H9 (cell line): ENCODE measurements at regions not wholly inside any gene's neighbourhood (a gene's known extent, or its start where the extent isn't known, plus 50 kb on each side); places are given as distances from the start of the nearest gene placed in this dataset.

ENCODE experiments used
- DNase-seq: peaks from one replicate; pipeline ENCODE4 v3.0.0-alpha.2; 2017
- H2AFZ ChIP-seq: one replicate; pipeline ENCODE4 v1.6.1; 2013; ENCODE audit warnings: mild to moderate bottlenecking, low read length, control low read depth, moderate library complexity
- H2AK5ac ChIP-seq: 2 replicates; pipeline ENCODE4 v1.6.1; 2013; ENCODE audit warnings: low read length, control low read depth, mixed read lengths; ENCODE audit not compliant: insufficient read length
- H2BK120ac ChIP-seq: one replicate; pipeline ENCODE4 v1.6.1; 2013; ENCODE audit warnings: low read depth, mild to moderate bottlenecking, low read length, control low read depth, inconsistent platforms; ENCODE audit not compliant: poor library complexity, severe bottlenecking
- H2BK12ac ChIP-seq: 2 replicates; pipeline ENCODE4 v1.6.1; 2013; ENCODE audit warnings: low read length, control low read depth, mixed read lengths, low read depth; ENCODE audit not compliant: insufficient read length
- H2BK15ac ChIP-seq: 2 replicates; pipeline ENCODE4 v1.6.1; 2013; ENCODE audit warnings: low read depth, low read length, control low read depth
- H2BK20ac ChIP-seq: one replicate; pipeline ENCODE4 v1.6.1; 2013; ENCODE audit warnings: low read depth, mild to moderate bottlenecking, low read length, control low read depth, inconsistent platforms; ENCODE audit not compliant: poor library complexity, severe bottlenecking
- H2BK5ac ChIP-seq: 2 replicates; pipeline ENCODE4 v1.6.1; 2013; ENCODE audit warnings: low read length, control low read depth, mixed read lengths; ENCODE audit not compliant: insufficient read length
- H3K14ac ChIP-seq: 2 replicates; pipeline ENCODE4 v1.6.1; 2013; ENCODE audit warnings: low read length, control low read depth; ENCODE audit not compliant: insufficient read depth
- H3K18ac ChIP-seq: 2 replicates; pipeline ENCODE4 v1.6.1; 2013; ENCODE audit warnings: low read depth, mild to moderate bottlenecking, mixed read lengths, low read length, control low read depth; ENCODE audit not compliant: insufficient read length
- H3K23ac ChIP-seq: 2 replicates; pipeline ENCODE4 v1.6.1; 2013; ENCODE audit warnings: low read length, control low read depth, mixed read lengths, low read depth; ENCODE audit not compliant: insufficient read length
- H3K23me2 ChIP-seq: 2 replicates; pipeline ENCODE4 v1.6.1; 2013; ENCODE audit warnings: low read depth, mild to moderate bottlenecking, mixed read lengths, low read length, control low read depth; ENCODE audit not compliant: insufficient read length, poor library complexity, severe bottlenecking
- H3K27ac ChIP-seq: 2 replicates; pipeline ENCODE4 v1.5.1; 2013; ENCODE audit warnings: low read length, control low read depth, mixed read lengths, low read depth; ENCODE audit not compliant: insufficient read length
- H3K27me3 ChIP-seq: 2 replicates; pipeline ENCODE4 v1.6.1; 2013; ENCODE audit warnings: low read length, control low read depth, inconsistent platforms; ENCODE audit not compliant: insufficient read depth
- H3K4ac ChIP-seq: 2 replicates; pipeline ENCODE4 v1.6.1; 2013; ENCODE audit warnings: low read depth, mild to moderate bottlenecking, control low read depth, inconsistent platforms, low read length, moderate library complexity
- H3K4me1 ChIP-seq: 2 replicates; pipeline ENCODE4 v1.6.1; 2013; ENCODE audit warnings: low read length, control low read depth, inconsistent platforms; ENCODE audit not compliant: insufficient read depth
- H3K4me2 ChIP-seq: 2 replicates; pipeline ENCODE4 v1.6.1; 2013; ENCODE audit warnings: low read length, control low read depth, mixed read lengths; ENCODE audit not compliant: insufficient read length, insufficient read depth
- H3K56ac ChIP-seq: 2 replicates; pipeline ENCODE4 v1.6.1; 2013; ENCODE audit warnings: low read depth, mild to moderate bottlenecking, mixed read lengths, low read length, control low read depth; ENCODE audit not compliant: insufficient read length
- H3K79me1 ChIP-seq: 2 replicates; pipeline ENCODE4 v1.6.1; 2013; ENCODE audit warnings: low read depth, mild to moderate bottlenecking, moderate library complexity, low read length, control low read depth, inconsistent platforms; ENCODE audit not compliant: insufficient read depth, poor library complexity, severe bottlenecking
- H3K79me2 ChIP-seq: 2 replicates; pipeline ENCODE4 v1.6.1; 2013; ENCODE audit warnings: low read length, control low read depth, inconsistent platforms; ENCODE audit not compliant: insufficient read depth
- H3K9ac ChIP-seq: 2 replicates; pipeline ENCODE4 v1.6.1; 2013; ENCODE audit warnings: low read length, control low read depth, mixed read lengths; ENCODE audit not compliant: insufficient read length; ENCODE audit errors: extremely low read depth
- H3K9me3 ChIP-seq: one replicate; pipeline ENCODE4 v1.6.1; 2013; ENCODE audit warnings: low read depth, low read length, inconsistent platforms; ENCODE audit not compliant: control insufficient read depth
- H3T11ph ChIP-seq: one replicate; pipeline ENCODE4 v1.6.1; 2013; ENCODE audit warnings: mild to moderate bottlenecking, low read length, control low read depth, inconsistent platforms
- H4K20me1 ChIP-seq: one replicate; pipeline ENCODE4 v1.6.1; 2013; ENCODE audit not compliant: control insufficient read depth, insufficient read length, insufficient read depth
- H4K5ac ChIP-seq: 2 replicates; pipeline ENCODE4 v1.6.1; 2013; ENCODE audit warnings: low read depth, mild to moderate bottlenecking, mixed read lengths, low read length, control low read depth; ENCODE audit not compliant: insufficient read length
- H4K8ac ChIP-seq: replicated peaks from 2 replicates; pipeline ENCODE4 v1.6.1; 2013; ENCODE audit warnings: low read length, control low read depth, mixed read lengths, low read depth; ENCODE audit not compliant: insufficient read length
- H4K91ac ChIP-seq: 2 replicates; pipeline ENCODE4 v1.6.1; 2013; ENCODE audit warnings: low read depth, mild to moderate bottlenecking, moderate library complexity, mixed read lengths, low read length, control low read depth; ENCODE audit not compliant: insufficient read length
- H3K27ac Mint-ChIP-seq, 3 experiments: 2 replicates in 2 of 3; 3 replicates in 1 of 3; pipeline ENCODE4 v1.8.0; 2020 to 2021; ENCODE audit warnings: mixed read lengths in 3 of 3, mild to moderate bottlenecking in 1 of 3, moderate library complexity in 1 of 3
- H3K27me3 Mint-ChIP-seq: 2 replicates; pipeline ENCODE4 v1.8.0; 2021; ENCODE audit warnings: low read depth, mild to moderate bottlenecking, moderate library complexity, mixed read lengths
- H3K36me3 Mint-ChIP-seq, 3 experiments: 2 replicates in 2 of 3; 3 replicates in 1 of 3; pipeline ENCODE4 v1.8.0; 2020 to 2021; ENCODE audit warnings: low read depth in 3 of 3, mixed read lengths in 3 of 3; ENCODE audit not compliant: insufficient read depth in 1 of 3
- H3K4me1 Mint-ChIP-seq, 2 experiments: 2 replicates each; pipeline ENCODE4 v1.8.0; 2020; ENCODE audit warnings: mixed read lengths in 2 of 2
- H3K4me3 Mint-ChIP-seq, 2 experiments: 2 replicates in 1 of 2; 3 replicates in 1 of 2; pipeline ENCODE4 v1.8.0; 2020 to 2021; ENCODE audit warnings: mild to moderate bottlenecking in 2 of 2, mixed read lengths in 2 of 2, moderate library complexity in 1 of 2
- H3K9me3 Mint-ChIP-seq, 2 experiments: 2 replicates in 1 of 2; 3 replicates in 1 of 2; pipeline ENCODE4 v1.8.0; 2020; ENCODE audit warnings: mild to moderate bottlenecking in 2 of 2, mixed read lengths in 2 of 2, moderate library complexity in 1 of 2
- WGBS: extraction: QIAGEN DNeasy Blood & Tissue Kit; methylation state at CpG from one replicate; pipeline ENCODE4 v1.1.7; 2013; ENCODE audit warnings: missing lambda C conversion rate, low lambda C conversion rate, mixed read lengths; ENCODE audit not compliant: insufficient read length; ENCODE audit errors: extremely low coverage; 5-methylcytosine and 5-hydroxymethylcytosine counted together
- TF ChIP-seq, protein P1 (sequence below): fragments of 200-600 bp; sonication (generic); conservative IDR thresholded peaks from 3 replicates; pipeline ENCODE4 v1.8.0; 2021; ENCODE audit warnings: antibody characterized with exemption, mild to moderate bottlenecking

DNA sequence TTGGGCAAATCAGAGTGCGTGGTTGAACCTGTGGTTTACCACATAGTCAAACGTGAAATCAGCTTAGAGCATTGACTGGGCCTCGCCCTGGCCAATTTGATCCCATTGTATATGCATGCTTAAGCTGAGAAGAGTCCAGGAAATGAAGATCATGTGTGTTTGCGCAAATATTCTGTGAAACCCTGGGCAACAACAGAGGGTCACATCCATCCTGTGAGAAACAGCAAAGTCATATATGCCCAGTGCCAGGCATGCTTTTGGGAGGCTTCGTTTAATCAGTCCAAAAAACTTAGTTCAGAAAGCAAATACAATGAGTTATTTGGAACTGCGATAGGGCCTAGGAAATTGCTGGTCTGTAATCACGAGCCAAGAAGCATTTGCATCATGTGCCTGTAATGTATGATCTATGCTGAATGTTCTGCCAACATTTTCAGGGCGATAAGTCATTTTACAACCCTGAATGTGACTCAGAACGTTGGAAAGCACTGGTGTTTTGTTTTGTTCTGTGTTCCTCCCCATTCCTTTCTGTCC, 412.1 kb upstream of the CELF2 start:
- no peak overlapping the region for H3K9ac ChIP-seq

More for the DNA sequence above, 412.1 kb upstream of the CELF2 start:
- H3K4me3 Mint-ChIP-seq: no peak overlapping the region
- H3K4me1 Mint-ChIP-seq: no peaks in the 10 kb centered on the region
- H3K23me2 ChIP-seq: no peaks in the 10 kb centered on the region
- H4K91ac ChIP-seq: no peak overlapping the region
- H3K23ac ChIP-seq: no peak overlapping the region
- no peak overlapping the region for H3K27ac ChIP-seq
- H3K14ac ChIP-seq: no peak overlapping the region
- no peak overlapping the region for H3K4me2 ChIP-seq
- H3K56ac ChIP-seq: no peak overlapping the region
- H3K4ac ChIP-seq: no peak overlapping the region
- no peak overlapping the region for H2BK120ac ChIP-seq
- no peaks in the 10 kb centered on the region for H4K20me1 ChIP-seq
- H3K9me3 Mint-ChIP-seq: peaks cover 0 to 3% of the 10 kb centered on the region in 2 experiments; a peak in 1 of 5 replicates
- whole genome bisulfite sequencing: no CpG with 5 or more reads among the region's 9 CpGs
- no peak overlapping the region for H3K18ac ChIP-seq
- no peak overlapping the region for H2BK20ac ChIP-seq
- no peaks in the 10 kb centered on the region for H3K36me3 Mint-ChIP-seq
- H4K5ac ChIP-seq: no peak overlapping the region
- no peaks in the 10 kb centered on the region for H3K27me3 Mint-ChIP-seq
- no peak overlapping the region for H2BK12ac ChIP-seq
- H2BK5ac ChIP-seq: no peak overlapping the region
- no peak for DNase-seq
- no peaks in the 10 kb centered on the region for H3K9me3 ChIP-seq
- no peak overlapping the region for H4K8ac ChIP-seq
- H3K79me1 ChIP-seq: no peaks in the 10 kb centered on the region
- H3K4me1 ChIP-seq: no peaks in the 10 kb centered on the region
- no peak overlapping the region for H2BK15ac ChIP-seq
- no peaks in the 10 kb centered on the region for H3K79me2 ChIP-seq
- H3K27ac Mint-ChIP-seq: no peak overlapping the region
- no peaks in the 10 kb centered on the region for H3K27me3 ChIP-seq
- H2AK5ac ChIP-seq: no peak overlapping the region
- TF ChIP-seq, protein P1, sequence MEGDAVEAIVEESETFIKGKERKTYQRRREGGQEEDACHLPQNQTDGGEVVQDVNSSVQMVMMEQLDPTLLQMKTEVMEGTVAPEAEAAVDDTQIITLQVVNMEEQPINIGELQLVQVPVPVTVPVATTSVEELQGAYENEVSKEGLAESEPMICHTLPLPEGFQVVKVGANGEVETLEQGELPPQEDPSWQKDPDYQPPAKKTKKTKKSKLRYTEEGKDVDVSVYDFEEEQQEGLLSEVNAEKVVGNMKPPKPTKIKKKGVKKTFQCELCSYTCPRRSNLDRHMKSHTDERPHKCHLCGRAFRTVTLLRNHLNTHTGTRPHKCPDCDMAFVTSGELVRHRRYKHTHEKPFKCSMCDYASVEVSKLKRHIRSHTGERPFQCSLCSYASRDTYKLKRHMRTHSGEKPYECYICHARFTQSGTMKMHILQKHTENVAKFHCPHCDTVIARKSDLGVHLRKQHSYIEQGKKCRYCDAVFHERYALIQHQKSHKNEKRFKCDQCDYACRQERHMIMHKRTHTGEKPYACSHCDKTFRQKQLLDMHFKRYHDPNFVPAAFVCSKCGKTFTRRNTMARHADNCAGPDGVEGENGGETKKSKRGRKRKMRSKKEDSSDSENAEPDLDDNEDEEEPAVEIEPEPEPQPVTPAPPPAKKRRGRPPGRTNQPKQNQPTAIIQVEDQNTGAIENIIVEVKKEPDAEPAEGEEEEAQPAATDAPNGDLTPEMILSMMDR: no peak
- H2AFZ ChIP-seq: no peak overlapping the region
- no peak overlapping the region for H3T11ph ChIP-seq
